ENCODE measurements at regions not wholly inside any gene's neighbourhood (a gene's known extent, or its start where the extent isn't known, plus 50 kb on each side); places are given as distances from the start of the nearest gene placed in this dataset.
"Not testable (repeated sequence)": the region's sequence is repeated elsewhere in the genome, so short reads cannot be mapped to it uniquely, and the experiment has no call there.

GRCh38 chr2:87439617-87440204 lies 308.2 kb upstream of the PLGLB2 start:
- TF ChIP-seq POLR2A, CTCF (IDR thresholded peaks at IDR 0.05): not testable (repeated sequence)

Measured in right lobe of liver (tissue), 4 donors.